Suprapubic skin (tissue), 4 donors: ENCODE measurements at regions not wholly inside any gene's neighbourhood (a gene's known extent, or its start where the extent isn't known, plus 50 kb on each side); places are given as distances from the start of the nearest gene placed in this dataset.
A peak's percentile ranks its signal among the peaks of the same experiment; 100 is the strongest.

Source experiments
- DNase-seq, 2 donors: peaks; one replicate each; pipeline ENCODE4 v3.0.0-alpha.2; 2019; ENCODE audit warnings: low spot score in 2 of 2
- H3K27ac ChIP-seq: fragments of 200-600 bp; sonication (generic); one replicate; pipeline ENCODE4 v1.5.1; 2019
- H3K27me3 ChIP-seq: fragments of 200-600 bp; sonication (generic); one replicate; pipeline ENCODE4 v1.5.1; 2019
- H3K36me3 ChIP-seq: fragments of 200-600 bp; sonication (generic); one replicate; pipeline ENCODE4 v1.5.1; 2019
- H3K4me1 ChIP-seq: fragments of 200-600 bp; sonication (generic); one replicate; pipeline ENCODE4 v1.5.1; 2019
- H3K4me3 ChIP-seq: fragments of 200-600 bp; sonication (generic); one replicate; pipeline ENCODE4 v1.5.1; 2019; ENCODE audit warnings: mild to moderate bottlenecking
- H3K9me3 ChIP-seq: fragments of 200-600 bp; sonication (generic); one replicate; pipeline ENCODE4 v1.5.1; 2019
- EP300 ChIP-seq: sonication (generic); formaldehyde crosslinking; IDR thresholded peaks from one replicate; pipeline ENCODE4 v1.6.1; 2017; ENCODE audit warnings: antibody characterized with exemption
- POLR2A ChIP-seq, 2 donors: fragments of 450-650 bp; IDR thresholded peaks; one replicate each; pipeline ENCODE4 v1.6.1; 2017; ENCODE audit warnings: antibody characterized with exemption in 2 of 2, mild to moderate bottlenecking in 2 of 2, moderate library complexity in 2 of 2
- POLR2AphosphoS5 ChIP-seq, 3 donors: sonication (generic); formaldehyde crosslinking; IDR thresholded peaks; one replicate each; pipeline ENCODE4 v1.6.1; 2017; ENCODE audit warnings: antibody characterized with exemption in 3 of 3
- WGBS: methylation state at CpG from one replicate; pipeline ENCODE4 v1.1.5; 2018; 5-methylcytosine and 5-hydroxymethylcytosine counted together
- TF ChIP-seq, protein P1 (sequence below), 2 donors: fragments of 200-600 bp in 1 of 2; fragments of 450-650 bp in 1 of 2; sonication (generic) in 1 of 2; IDR thresholded peaks; one replicate each; pipeline ENCODE4 v1.5.1; 2016 to 2019; ENCODE audit warnings: antibody characterized with exemption in 2 of 2, mild to moderate bottlenecking in 1 of 2, moderate library complexity in 1 of 2

DNA sequence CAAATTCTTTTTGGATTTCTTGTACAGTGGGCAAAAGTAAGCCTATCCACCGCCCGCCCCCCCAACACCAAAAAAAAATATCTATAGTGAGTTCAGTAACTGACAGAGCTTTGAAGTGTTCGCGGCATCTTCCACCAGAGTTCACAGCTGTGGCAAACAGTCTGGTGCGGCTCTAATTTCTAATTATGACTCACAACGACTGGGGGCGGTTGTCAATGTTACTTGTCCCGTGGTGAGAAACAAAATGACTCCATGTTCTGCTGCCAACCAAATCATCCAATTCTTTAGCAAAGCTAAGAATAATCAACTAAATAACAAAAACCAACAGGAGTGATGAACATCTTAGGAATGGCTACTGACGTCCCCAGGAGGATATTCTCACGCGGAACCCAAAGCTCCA lies 392.5 kb upstream of the SALL3 start:
- Histone ChIP-seq H3K4me1 (peaks cover 12% of the 10 kb centered on the region), H3K4me3 (no peak overlapping the region), H3K27me3 (no peaks in the 10 kb centered on the region), H3K27ac (no peak overlapping the region), H3K36me3 (no peaks in the 10 kb centered on the region), H3K9me3 (no peaks in the 10 kb centered on the region)
- WGBS: 59% methylated on average over 11 of the region's 11 CpGs
- DNase-seq: no peak
- no peak for TF ChIP-seq EP300
- TF ChIP-seq, protein P1, sequence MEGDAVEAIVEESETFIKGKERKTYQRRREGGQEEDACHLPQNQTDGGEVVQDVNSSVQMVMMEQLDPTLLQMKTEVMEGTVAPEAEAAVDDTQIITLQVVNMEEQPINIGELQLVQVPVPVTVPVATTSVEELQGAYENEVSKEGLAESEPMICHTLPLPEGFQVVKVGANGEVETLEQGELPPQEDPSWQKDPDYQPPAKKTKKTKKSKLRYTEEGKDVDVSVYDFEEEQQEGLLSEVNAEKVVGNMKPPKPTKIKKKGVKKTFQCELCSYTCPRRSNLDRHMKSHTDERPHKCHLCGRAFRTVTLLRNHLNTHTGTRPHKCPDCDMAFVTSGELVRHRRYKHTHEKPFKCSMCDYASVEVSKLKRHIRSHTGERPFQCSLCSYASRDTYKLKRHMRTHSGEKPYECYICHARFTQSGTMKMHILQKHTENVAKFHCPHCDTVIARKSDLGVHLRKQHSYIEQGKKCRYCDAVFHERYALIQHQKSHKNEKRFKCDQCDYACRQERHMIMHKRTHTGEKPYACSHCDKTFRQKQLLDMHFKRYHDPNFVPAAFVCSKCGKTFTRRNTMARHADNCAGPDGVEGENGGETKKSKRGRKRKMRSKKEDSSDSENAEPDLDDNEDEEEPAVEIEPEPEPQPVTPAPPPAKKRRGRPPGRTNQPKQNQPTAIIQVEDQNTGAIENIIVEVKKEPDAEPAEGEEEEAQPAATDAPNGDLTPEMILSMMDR (IDR thresholded peaks at IDR 0.05): no peak
- TF ChIP-seq POLR2AphosphoS5 (IDR thresholded peaks at IDR 0.05): no peak
- no peak for TF ChIP-seq POLR2A (IDR thresholded peaks at IDR 0.05)

- no peaks in the 10 kb centered on the region for H3K27me3 ChIP-seq
- DNase-seq: no peak
- H3K4me3 ChIP-seq: no peak overlapping the region
- H3K9me3 ChIP-seq: peaks cover under 1% of the 10 kb centered on the region
- 95% methylated on average over 18 of the region's 24 CpGs for WGBS
- TF ChIP-seq POLR2AphosphoS5 (IDR thresholded peaks at IDR 0.05) (no peak), EP300 (no peak), POLR2A (IDR thresholded peaks at IDR 0.05) (no peak)
- TF ChIP-seq, protein P1 (IDR thresholded peaks at IDR 0.05): no peak
- no peaks in the 10 kb centered on the region for H3K36me3 ChIP-seq
- no peak overlapping the region for H3K27ac ChIP-seq
- peaks cover 12% of the 10 kb centered on the region for H3K4me1 ChIP-seq
Observed at GRCh38 chr18:78587626-78588600, 391.7 kb upstream of the SALL3 start.

DNA sequence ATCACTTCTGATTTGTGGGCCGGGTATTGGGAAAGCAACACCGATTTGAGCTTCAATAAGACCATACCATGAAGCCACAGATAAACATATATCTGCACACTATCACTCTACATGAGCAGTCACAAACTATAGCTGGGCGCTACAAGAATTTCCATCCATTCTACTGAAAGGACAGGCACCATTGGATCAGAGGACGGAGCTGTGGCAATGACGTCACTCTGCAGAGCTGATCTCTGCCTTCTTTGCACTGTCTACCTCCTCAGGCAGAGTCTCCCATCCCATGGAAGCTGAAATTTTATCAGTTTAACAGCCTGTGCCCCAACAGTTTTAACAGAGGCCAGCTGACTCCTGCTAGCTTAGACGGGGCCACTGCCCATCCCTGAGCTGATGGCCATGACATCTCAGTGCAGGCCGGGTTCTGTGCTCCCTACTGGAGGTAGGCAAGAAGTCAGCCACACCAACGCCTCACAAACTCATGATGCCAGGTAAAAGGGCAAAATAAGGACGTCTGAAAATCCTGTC lies 389.6 kb upstream of the SALL3 start:
- no peaks in the 10 kb centered on the region for H3K27me3 ChIP-seq
- DNase-seq: no peak
- H3K36me3 ChIP-seq: no peaks in the 10 kb centered on the region
- 87% methylated on average over 7 of the region's 9 CpGs for WGBS
- TF ChIP-seq EP300 (no peak), POLR2A (IDR thresholded peaks at IDR 0.05) (no peak), POLR2AphosphoS5 (IDR thresholded peaks at IDR 0.05) (no peak)
- TF ChIP-seq, protein P1 (IDR thresholded peaks at IDR 0.05): no peak
- H3K9me3 ChIP-seq: peaks cover 9% of the 10 kb centered on the region
- H3K4me1 ChIP-seq: peaks cover 12% of the 10 kb centered on the region
- no peak overlapping the region for H3K27ac ChIP-seq
- no peak overlapping the region for H3K4me3 ChIP-seq

DNA sequence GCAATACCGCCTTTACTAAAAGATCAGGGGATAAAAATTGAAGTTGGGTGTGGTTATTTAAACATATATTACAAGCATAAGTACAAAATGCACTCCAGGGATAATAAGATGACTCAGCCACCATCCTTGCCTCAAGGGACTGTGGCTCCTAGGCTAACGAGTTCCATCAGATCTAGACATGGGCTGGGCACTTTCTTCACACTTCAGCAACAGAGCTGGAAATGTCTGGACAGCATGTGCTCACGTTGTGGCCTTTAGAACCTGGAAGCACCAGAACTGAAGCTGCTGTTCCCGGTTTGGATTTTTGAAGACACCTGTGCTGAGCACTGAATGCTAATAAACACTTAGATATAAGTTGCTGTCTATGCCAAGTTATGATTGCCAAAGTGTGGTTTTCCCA lies 384.2 kb upstream of the SALL3 start:
- 34% methylated on average over 4 of the region's 4 CpGs for WGBS
- Histone ChIP-seq H3K4me3 (no peak overlapping the region), H3K4me1 (peaks cover 5% of the 10 kb centered on the region), H3K27ac (no peak overlapping the region), H3K27me3 (peaks cover 2% of the 10 kb centered on the region), H3K36me3 (no peaks in the 10 kb centered on the region), H3K9me3 (peaks cover 9% of the 10 kb centered on the region)
- peak in 1 of 3 donors; percentile 41 for TF ChIP-seq POLR2AphosphoS5 (IDR thresholded peaks at IDR 0.05)
- no peak for TF ChIP-seq POLR2A (IDR thresholded peaks at IDR 0.05)
- no peak for DNase-seq

DNA sequence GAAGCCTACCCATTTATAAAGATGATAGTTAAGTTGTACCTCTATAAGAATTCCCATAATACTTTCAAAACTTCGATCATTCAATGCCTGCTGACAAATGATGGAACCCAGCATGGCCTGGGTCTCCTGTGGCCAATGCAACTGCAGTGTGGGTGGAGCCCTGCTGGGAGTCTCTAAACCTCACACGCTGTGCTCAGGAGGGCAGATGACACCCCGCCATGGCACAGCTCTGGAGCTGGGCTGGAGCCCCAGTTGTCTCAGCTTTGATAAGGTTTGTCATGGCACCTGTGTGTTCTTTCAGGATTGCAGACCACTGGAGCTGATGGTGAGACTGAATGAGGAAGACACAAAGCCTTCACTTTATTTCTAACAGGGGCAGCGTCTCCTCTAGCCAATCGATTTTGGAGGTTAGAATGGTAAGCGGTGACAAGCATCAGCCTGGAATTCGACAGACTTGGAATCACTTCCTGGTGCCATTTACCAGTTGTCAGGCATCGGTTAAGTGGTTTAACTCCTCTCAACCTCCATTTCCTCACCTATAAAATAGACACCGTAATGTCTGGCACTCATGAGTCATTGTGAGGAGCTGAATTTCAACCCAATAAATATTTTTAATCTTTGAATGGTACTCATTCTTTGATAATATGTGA lies 383.6 kb upstream of the SALL3 start:
- H3K9me3 ChIP-seq: peaks cover 9% of the 10 kb centered on the region
- 79% methylated on average over 9 of the region's 9 CpGs for WGBS
- no peaks in the 10 kb centered on the region for H3K36me3 ChIP-seq
- H3K4me1 ChIP-seq: peaks cover 5% of the 10 kb centered on the region
- H3K27me3 ChIP-seq: peaks cover 3% of the 10 kb centered on the region
- H3K27ac ChIP-seq: no peak overlapping the region
- TF ChIP-seq, protein P1 (IDR thresholded peaks at IDR 0.05): no peak
- no peak overlapping the region for H3K4me3 ChIP-seq
- no peak for DNase-seq
